ENCODE measurements at regions not wholly inside any gene's neighbourhood (a gene's known extent, or its start where the extent isn't known, plus 50 kb on each side); places are given as distances from the start of the nearest gene placed in this dataset.

DNA sequence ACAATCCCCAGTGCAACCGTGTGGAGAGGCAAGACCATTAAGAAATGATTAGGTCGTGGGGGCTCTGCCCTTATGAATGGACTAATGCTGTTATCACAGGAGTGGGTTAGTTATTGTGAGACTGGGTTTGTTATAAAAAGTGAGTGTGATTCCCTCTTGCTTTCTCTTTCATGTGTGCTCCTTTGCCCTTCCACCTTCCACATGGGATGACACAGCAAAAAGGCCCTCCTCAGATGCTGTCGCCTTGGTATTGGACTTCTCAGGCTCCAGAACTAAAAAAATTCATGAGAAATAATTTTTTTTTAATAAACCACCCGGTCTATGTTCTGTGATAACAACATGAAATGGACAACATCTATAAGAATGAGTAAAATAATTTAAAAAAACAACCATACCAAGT, 136.1 kb upstream of the PCBD1 start:
- TF ChIP-seq TCF7L2 (IDR thresholded peaks at IDR 0.05; ENCODE audit: low read depth, low read length) (no peak), POLR2AphosphoS5 (IDR thresholded peaks at IDR 0.05; ENCODE audit: low read depth, low read length) (no peak), SIN3A (IDR thresholded peaks at IDR 0.05; ENCODE audit: borderline replicate concordance, insufficient read depth, low read depth, low read length) (no peak), REST (IDR thresholded peaks at IDR 0.05; ENCODE audit: insufficient read depth in 1 of 2, low read depth in 2 of 2, low read length in 1 of 2) (no peak), CTCF (IDR thresholded peaks at IDR 0.05) (no peak)
- Histone ChIP-seq H3K4me3 (ENCODE audit: low read depth in 2 of 2, low read length in 2 of 2) (no peak overlapping the region), H3K27ac (ENCODE audit: low read length) (no peak overlapping the region), H3K36me3 (ENCODE audit: control insufficient read depth, insufficient read depth, low read length) (no peaks in the 10 kb centered on the region), H3K9me3 (ENCODE audit: control insufficient read depth, insufficient read depth, low read depth, low read length) (no peaks in the 10 kb centered on the region), H3K27me3 (ENCODE audit: control insufficient read depth, insufficient read depth, low read length) (peaks cover 2% of the 10 kb centered on the region; the same call in 1 of the 2 replicates), H3K4me1 (ENCODE audit: control insufficient read depth, insufficient read depth, low read length) (no peaks in the 10 kb centered on the region)
- CTCF ChIA-PET = no interaction called here
- intact Hi-C loops (cut with micrococcal nuclease; ENCODE audit: unreplicated experiment) = no loop called here
- DNase-seq (ENCODE audit: low read depth, low spot score) (no peak), ATAC-seq (no peak)
- in situ Hi-C loops (cut with HindIII; ENCODE audit: low pct_unique_long_range_greater_than_20kb, low sequenced_read_pairs) = no loop called here
- no TSS peak for BruUV-seq (replicated peaks)
- POLR2A ChIA-PET = no interaction called here

DNA sequence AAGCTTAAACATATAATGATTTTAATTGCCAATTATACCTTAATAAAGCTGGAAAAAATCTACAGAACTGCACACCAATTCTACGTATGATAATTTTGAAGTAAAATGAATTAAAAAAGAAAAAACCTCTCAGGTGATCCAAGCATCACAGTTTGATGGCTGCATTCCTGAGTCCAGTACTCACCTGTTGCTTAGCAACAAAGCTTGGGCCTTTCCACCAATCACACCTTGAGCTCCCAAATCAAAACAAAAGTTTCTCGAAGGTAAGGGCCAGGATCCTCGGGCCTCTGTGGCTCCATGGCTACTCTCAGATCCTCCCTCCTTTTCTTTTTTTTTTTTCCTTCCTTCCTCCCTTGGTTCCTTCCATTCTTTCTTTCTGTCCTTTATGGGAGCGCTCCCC, 137.2 kb upstream of the PCBD1 start:
- ATAC-seq = no peak
- DNase-seq (ENCODE audit: low read depth, low spot score) = no peak
- no peak for TF ChIP-seq POLR2AphosphoS5 (IDR thresholded peaks at IDR 0.05; ENCODE audit: low read depth, low read length)
- no peak for TF ChIP-seq TCF7L2 (IDR thresholded peaks at IDR 0.05; ENCODE audit: low read depth, low read length)
- no peak for TF ChIP-seq REST (IDR thresholded peaks at IDR 0.05; ENCODE audit: insufficient read depth in 1 of 2, low read depth in 2 of 2, low read length in 1 of 2)
- TF ChIP-seq CTCF (IDR thresholded peaks at IDR 0.05) = no peak
- TF ChIP-seq SIN3A (IDR thresholded peaks at IDR 0.05; ENCODE audit: borderline replicate concordance, insufficient read depth, low read depth, low read length) = no peak
- intact Hi-C loops (cut with micrococcal nuclease; ENCODE audit: unreplicated experiment) = no loop called here
- Histone ChIP-seq H3K27me3 (ENCODE audit: control insufficient read depth, insufficient read depth, low read length) (peaks cover 2% of the 10 kb centered on the region; the same call in 1 of the 2 replicates), H3K27ac (ENCODE audit: low read length) (no peak overlapping the region), H3K4me1 (ENCODE audit: control insufficient read depth, insufficient read depth, low read length) (no peaks in the 10 kb centered on the region), H3K4me3 (ENCODE audit: low read depth in 2 of 2, low read length in 2 of 2) (no peak overlapping the region), H3K9me3 (ENCODE audit: control insufficient read depth, insufficient read depth, low read depth, low read length) (no peaks in the 10 kb centered on the region), H3K36me3 (ENCODE audit: control insufficient read depth, insufficient read depth, low read length) (no peaks in the 10 kb centered on the region)
- in situ Hi-C loops (cut with HindIII; ENCODE audit: low pct_unique_long_range_greater_than_20kb, low sequenced_read_pairs) = no loop called here
- no TSS peak for BruUV-seq (replicated peaks)
- POLR2A ChIA-PET = no interaction called here
- CTCF ChIA-PET = no interaction called here

Measured in Panc1 (cell line).